HEK293 (cell line): ENCODE measurements at regions not wholly inside any gene's neighbourhood (a gene's known extent, or its start where the extent isn't known, plus 50 kb on each side); places are given as distances from the start of the nearest gene placed in this dataset.
"Not testable (repeated sequence)": the region's sequence is repeated elsewhere in the genome, so short reads cannot be mapped to it uniquely, and the experiment has no call there.

ENCODE experiments used
- REST ChIP-seq: fragments of 450-650 bp; formaldehyde crosslinking; IDR thresholded peaks from 2 replicates; pipeline ENCODE4 v1.5.1; 2016; ENCODE audit warnings: missing biosample characterization, missing genetic modification characterization
- SP2 ChIP-seq: fragments of 450-650 bp; formaldehyde crosslinking; IDR thresholded peaks from 2 replicates; pipeline ENCODE4 v1.5.1; 2016; ENCODE audit warnings: missing biosample characterization, missing genetic modification characterization
- ZFP41 ChIP-seq: fragments of 450-650 bp; formaldehyde crosslinking; IDR thresholded peaks from 2 replicates; pipeline ENCODE4 v1.5.1; 2016; ENCODE audit warnings: missing biosample characterization, missing genetic modification characterization, borderline replicate concordance
- ZNF24 ChIP-seq: fragments of 450-650 bp; formaldehyde crosslinking; IDR thresholded peaks from 2 replicates; pipeline ENCODE4 v1.5.1; 2016; ENCODE audit warnings: missing biosample characterization, missing genetic modification characterization
- ZNF514 ChIP-seq: fragments of 450-650 bp; formaldehyde crosslinking; IDR thresholded peaks from 2 replicates; pipeline ENCODE4 v1.5.1; 2016; ENCODE audit warnings: missing biosample characterization, missing genetic modification characterization
- ZNF660 ChIP-seq: fragments of 450-650 bp; IDR thresholded peaks from 2 replicates; pipeline ENCODE4 v1.5.1; 2018; ENCODE audit warnings: missing biosample characterization, mild to moderate bottlenecking, missing genetic modification characterization
- ZNF785 ChIP-seq: fragments of 450-650 bp; formaldehyde crosslinking; IDR thresholded peaks from 2 replicates; pipeline ENCODE4 v1.5.1; 2016; ENCODE audit warnings: missing biosample characterization, missing genetic modification characterization
- ZSCAN30 ChIP-seq: fragments of 450-650 bp; IDR thresholded peaks from 2 replicates; pipeline ENCODE4 v1.5.1; 2018; ENCODE audit warnings: missing biosample characterization, mild to moderate bottlenecking, missing genetic modification characterization, moderate library complexity

- TF ChIP-seq ZNF24 (tag by site-specific recombination); ZSCAN30; ZNF660 (tag by site-specific recombination); ZNF785 (tag by site-specific recombination); REST (tag by site-specific recombination); ZNF514 (tag by site-specific recombination); SP2 (tag by site-specific recombination); ZFP41 (tag by site-specific recombination): not testable (repeated sequence)
Measured at GRCh38 chr6:113795371-113795770, 61.8 kb upstream of the MARCKS start.
